ENCODE measurements at regions not wholly inside any gene's neighbourhood (a gene's known extent, or its start where the extent isn't known, plus 50 kb on each side); places are given as distances from the start of the nearest gene placed in this dataset.

DNA sequence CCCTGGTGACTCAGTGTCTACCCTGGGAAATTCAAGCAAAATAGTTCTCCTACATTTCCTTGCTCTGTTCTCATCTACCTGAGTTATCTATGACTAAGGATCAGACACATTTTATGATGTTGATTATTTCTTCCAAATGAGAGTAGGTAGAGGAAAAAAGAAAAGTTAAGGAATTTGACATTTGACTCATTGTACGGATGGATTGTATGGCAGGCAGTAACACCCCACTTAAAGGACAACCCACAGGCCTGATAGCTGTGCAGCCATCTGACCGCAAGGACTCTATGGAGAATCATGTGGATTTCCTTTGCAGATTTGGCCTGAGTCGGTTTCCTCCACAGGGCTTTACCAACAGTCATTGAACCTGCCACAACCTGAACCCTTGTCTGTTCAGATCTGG lies 540.3 kb downstream of the BCL11B start:
- TF ChIP-seq NFYB (CRISPR knock-in tag; conservative IDR thresholded peaks at IDR 0.05; ENCODE audit: low read depth) (no peak), CREB1 (CRISPR knock-in tag; IDR thresholded peaks at IDR 0.05) (no peak), FOXK1 (CRISPR knock-in tag; IDR thresholded peaks at IDR 0.05) (no peak)
- TF ChIP-seq, protein P1, sequence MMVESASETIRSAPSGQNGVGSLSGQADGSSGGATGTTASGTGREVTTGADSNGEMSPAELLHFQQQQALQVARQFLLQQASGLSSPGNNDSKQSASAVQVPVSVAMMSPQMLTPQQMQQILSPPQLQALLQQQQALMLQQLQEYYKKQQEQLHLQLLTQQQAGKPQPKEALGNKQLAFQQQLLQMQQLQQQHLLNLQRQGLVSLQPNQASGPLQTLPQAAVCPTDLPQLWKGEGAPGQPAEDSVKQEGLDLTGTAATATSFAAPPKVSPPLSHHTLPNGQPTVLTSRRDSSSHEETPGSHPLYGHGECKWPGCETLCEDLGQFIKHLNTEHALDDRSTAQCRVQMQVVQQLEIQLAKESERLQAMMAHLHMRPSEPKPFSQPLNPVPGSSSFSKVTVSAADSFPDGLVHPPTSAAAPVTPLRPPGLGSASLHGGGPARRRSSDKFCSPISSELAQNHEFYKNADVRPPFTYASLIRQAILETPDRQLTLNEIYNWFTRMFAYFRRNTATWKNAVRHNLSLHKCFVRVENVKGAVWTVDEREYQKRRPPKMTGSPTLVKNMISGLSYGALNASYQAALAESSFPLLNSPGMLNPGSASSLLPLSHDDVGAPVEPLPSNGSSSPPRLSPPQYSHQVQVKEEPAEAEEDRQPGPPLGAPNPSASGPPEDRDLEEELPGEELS (CRISPR knock-in tag; IDR thresholded peaks at IDR 0.05) = no peak
- TF ChIP-seq, protein P2, sequence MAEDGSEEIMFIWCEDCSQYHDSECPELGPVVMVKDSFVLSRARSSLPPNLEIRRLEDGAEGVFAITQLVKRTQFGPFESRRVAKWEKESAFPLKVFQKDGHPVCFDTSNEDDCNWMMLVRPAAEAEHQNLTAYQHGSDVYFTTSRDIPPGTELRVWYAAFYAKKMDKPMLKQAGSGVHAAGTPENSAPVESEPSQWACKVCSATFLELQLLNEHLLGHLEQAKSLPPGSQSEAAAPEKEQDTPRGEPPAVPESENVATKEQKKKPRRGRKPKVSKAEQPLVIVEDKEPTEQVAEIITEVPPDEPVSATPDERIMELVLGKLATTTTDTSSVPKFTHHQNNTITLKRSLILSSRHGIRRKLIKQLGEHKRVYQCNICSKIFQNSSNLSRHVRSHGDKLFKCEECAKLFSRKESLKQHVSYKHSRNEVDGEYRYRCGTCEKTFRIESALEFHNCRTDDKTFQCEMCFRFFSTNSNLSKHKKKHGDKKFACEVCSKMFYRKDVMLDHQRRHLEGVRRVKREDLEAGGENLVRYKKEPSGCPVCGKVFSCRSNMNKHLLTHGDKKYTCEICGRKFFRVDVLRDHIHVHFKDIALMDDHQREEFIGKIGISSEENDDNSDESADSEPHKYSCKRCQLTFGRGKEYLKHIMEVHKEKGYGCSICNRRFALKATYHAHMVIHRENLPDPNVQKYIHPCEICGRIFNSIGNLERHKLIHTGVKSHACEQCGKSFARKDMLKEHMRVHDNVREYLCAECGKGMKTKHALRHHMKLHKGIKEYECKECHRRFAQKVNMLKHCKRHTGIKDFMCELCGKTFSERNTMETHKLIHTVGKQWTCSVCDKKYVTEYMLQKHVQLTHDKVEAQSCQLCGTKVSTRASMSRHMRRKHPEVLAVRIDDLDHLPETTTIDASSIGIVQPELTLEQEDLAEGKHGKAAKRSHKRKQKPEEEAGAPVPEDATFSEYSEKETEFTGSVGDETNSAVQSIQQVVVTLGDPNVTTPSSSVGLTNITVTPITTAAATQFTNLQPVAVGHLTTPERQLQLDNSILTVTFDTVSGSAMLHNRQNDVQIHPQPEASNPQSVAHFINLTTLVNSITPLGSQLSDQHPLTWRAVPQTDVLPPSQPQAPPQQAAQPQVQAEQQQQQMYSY (CRISPR knock-in tag; IDR thresholded peaks at IDR 0.05) = no peak
- TF ChIP-seq, protein P3, sequence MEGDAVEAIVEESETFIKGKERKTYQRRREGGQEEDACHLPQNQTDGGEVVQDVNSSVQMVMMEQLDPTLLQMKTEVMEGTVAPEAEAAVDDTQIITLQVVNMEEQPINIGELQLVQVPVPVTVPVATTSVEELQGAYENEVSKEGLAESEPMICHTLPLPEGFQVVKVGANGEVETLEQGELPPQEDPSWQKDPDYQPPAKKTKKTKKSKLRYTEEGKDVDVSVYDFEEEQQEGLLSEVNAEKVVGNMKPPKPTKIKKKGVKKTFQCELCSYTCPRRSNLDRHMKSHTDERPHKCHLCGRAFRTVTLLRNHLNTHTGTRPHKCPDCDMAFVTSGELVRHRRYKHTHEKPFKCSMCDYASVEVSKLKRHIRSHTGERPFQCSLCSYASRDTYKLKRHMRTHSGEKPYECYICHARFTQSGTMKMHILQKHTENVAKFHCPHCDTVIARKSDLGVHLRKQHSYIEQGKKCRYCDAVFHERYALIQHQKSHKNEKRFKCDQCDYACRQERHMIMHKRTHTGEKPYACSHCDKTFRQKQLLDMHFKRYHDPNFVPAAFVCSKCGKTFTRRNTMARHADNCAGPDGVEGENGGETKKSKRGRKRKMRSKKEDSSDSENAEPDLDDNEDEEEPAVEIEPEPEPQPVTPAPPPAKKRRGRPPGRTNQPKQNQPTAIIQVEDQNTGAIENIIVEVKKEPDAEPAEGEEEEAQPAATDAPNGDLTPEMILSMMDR (IDR thresholded peaks at IDR 0.05) = no peak

Data from WTC11 (cell line).